Prostate gland (tissue), 2 donors: ENCODE measurements at regions not wholly inside any gene's neighbourhood (a gene's known extent, or its start where the extent isn't known, plus 50 kb on each side); places are given as distances from the start of the nearest gene placed in this dataset.
"Not testable (repeated sequence)": the region's sequence is repeated elsewhere in the genome, so short reads cannot be mapped to it uniquely, and the experiment has no call there.

Experiments
- DNase-seq: peaks from one replicate; pipeline ENCODE4 v3.0.0-alpha.2; 2019; ENCODE audit warnings: low spot score
- H3K27ac ChIP-seq, 2 donors: fragments of 200-600 bp; sonication (generic); 2 replicates each; pipeline ENCODE4 v1.5.1; 2017 to 2019
- H3K27me3 ChIP-seq: fragments of 200-600 bp; sonication (generic); replicated peaks from 2 replicates; pipeline ENCODE4 v1.5.1; 2019; ENCODE audit not compliant: insufficient read depth
- H3K36me3 ChIP-seq, 2 donors: fragments of 200-600 bp; sonication (generic); 1 replicate in 1 of 2; 2 replicates in 1 of 2; pipeline versions ENCODE4 v1.5.1 to v1.8.1; 2017 to 2019
- H3K4me1 ChIP-seq: fragments of 200-600 bp; sonication (generic); replicated peaks from 2 replicates; pipeline ENCODE4 v1.5.1; 2019
- H3K4me3 ChIP-seq, 2 donors: fragments of 200-600 bp; sonication (generic); 2 replicates each; pipeline ENCODE4 v1.5.1; 2017 to 2019
- H3K9me3 ChIP-seq: fragments of 200-600 bp; sonication (generic); 2 replicates; pipeline ENCODE4 v1.5.1; 2017
- POLR2A ChIP-seq: fragments of 450-650 bp; IDR thresholded peaks from one replicate; pipeline ENCODE4 v1.6.1; 2016; ENCODE audit warnings: antibody characterized with exemption, mild to moderate bottlenecking
- POLR2AphosphoS5 ChIP-seq: sonication (generic); formaldehyde crosslinking; IDR thresholded peaks from one replicate; pipeline ENCODE4 v1.6.1; 2017; ENCODE audit warnings: antibody characterized with exemption
- WGBS: methylation state at CpG from one replicate; pipeline ENCODE4 v1.1.5; 2018; 5-methylcytosine and 5-hydroxymethylcytosine counted together
- intact Hi-C: fragments of 100-400 bp; cut with DNase I; formaldehyde crosslinking; loops from one replicate; pipeline ENCODE4 v1.14.2; 2022
- TF ChIP-seq, protein P1 (sequence below), 4 experiments: fragments of 200-600 bp in 2 of 4; fragments of 450-650 bp in 2 of 4; sonication (generic) in 2 of 4; IDR thresholded peaks; 1 replicate in 3 of 4; 2 replicates in 1 of 4; pipeline ENCODE4 v1.5.1; 2016 to 2019; ENCODE audit warnings: antibody characterized with exemption in 4 of 4, mild to moderate bottlenecking in 2 of 4, moderate library complexity in 2 of 4

DNA sequence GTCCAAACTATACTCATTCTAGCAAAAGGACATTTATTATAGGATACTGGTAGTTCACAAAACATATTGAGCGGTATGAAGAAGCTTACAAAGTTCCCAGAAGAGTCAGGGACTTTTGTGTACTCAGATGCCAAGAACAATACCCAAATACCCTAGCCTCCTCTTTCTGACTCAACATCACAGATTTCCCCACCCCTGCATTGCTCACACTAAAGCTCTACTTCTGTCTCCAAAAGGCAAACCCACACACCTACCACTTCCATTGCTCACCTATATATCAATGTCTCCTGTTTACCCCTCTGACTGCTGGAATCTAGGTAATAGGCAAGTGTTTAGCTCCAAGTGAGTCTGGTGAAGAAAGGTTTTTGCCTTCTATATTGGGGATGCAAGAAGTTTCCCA, 100.7 kb upstream of the HCCS start:
- TF ChIP-seq, protein P1, sequence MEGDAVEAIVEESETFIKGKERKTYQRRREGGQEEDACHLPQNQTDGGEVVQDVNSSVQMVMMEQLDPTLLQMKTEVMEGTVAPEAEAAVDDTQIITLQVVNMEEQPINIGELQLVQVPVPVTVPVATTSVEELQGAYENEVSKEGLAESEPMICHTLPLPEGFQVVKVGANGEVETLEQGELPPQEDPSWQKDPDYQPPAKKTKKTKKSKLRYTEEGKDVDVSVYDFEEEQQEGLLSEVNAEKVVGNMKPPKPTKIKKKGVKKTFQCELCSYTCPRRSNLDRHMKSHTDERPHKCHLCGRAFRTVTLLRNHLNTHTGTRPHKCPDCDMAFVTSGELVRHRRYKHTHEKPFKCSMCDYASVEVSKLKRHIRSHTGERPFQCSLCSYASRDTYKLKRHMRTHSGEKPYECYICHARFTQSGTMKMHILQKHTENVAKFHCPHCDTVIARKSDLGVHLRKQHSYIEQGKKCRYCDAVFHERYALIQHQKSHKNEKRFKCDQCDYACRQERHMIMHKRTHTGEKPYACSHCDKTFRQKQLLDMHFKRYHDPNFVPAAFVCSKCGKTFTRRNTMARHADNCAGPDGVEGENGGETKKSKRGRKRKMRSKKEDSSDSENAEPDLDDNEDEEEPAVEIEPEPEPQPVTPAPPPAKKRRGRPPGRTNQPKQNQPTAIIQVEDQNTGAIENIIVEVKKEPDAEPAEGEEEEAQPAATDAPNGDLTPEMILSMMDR (IDR thresholded peaks at IDR 0.05): no peak
- TF ChIP-seq POLR2AphosphoS5: no peak
- no peak for TF ChIP-seq POLR2A
- 92% methylated on average over 1 of the region's 1 CpG for WGBS
- no peaks in the 10 kb centered on the region for H3K27me3 ChIP-seq
- H3K9me3 ChIP-seq: no peaks in the 10 kb centered on the region
- intact Hi-C loops: no loop called here
- H3K4me1 ChIP-seq: no peaks in the 10 kb centered on the region
- H3K4me3 ChIP-seq: no peak overlapping the region
- no peak overlapping the region for H3K27ac ChIP-seq
- no peak for DNase-seq
- H3K36me3 ChIP-seq: no peaks in the 10 kb centered on the region

DNA sequence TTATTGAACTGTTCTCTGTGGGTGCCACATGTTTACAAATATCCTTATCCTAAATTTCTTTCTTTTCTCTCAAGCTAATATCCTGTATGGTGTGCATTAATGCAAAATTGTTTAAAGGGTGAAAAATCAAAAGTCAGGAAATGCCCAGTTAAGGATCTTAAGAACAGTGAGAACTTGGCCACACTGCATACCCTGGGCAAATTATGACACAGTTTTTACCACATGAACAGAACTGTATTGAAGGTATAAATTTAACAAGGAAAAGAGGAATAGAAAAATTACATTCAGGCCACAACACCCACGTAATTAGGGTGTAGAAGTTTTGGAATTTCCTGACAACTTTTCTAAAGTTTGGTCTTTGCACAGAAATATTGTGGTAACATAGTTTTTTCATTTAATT, 94.4 kb upstream of the HCCS start:
- WGBS: 75% methylated on average over 1 of the region's 1 CpG
- no peaks in the 10 kb centered on the region for H3K9me3 ChIP-seq
- DNase-seq: no peak
- TF ChIP-seq POLR2AphosphoS5 (no peak), POLR2A (no peak)
- TF ChIP-seq, protein P1 (IDR thresholded peaks at IDR 0.05): no peak
- no peaks in the 10 kb centered on the region for H3K36me3 ChIP-seq
- H3K4me1 ChIP-seq: no peaks in the 10 kb centered on the region
- H3K4me3 ChIP-seq: no peak overlapping the region
- no peak overlapping the region for H3K27ac ChIP-seq
- no peaks in the 10 kb centered on the region for H3K27me3 ChIP-seq
- intact Hi-C loops: no loop called here

- DNase-seq, H3K27ac ChIP-seq, H3K9me3 ChIP-seq, H3K36me3 ChIP-seq, H3K27me3 ChIP-seq, H3K4me3 ChIP-seq, intact Hi-C loops, H3K4me1 ChIP-seq: not testable (repeated sequence)
Measured at GRCh38 chrX:11022588-11022987, 88.5 kb upstream of the HCCS start.

DNA sequence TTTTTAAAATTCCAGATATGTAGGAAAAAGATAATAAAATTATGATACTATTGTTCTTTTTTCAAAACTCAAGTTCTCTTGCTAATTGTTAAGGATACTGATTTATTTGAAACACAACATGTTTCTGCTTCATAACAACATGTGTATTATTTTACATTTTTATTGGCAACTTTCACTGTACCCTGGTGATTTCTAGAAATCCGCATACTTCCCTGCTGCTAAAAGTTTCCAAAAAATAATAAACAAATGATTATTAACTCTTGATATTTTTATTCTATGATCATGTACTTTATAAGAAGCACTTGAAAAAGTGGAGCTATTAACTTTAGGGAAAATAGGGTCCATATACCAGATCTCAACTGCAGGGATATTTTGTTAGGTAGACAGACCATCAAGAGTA, 71.2 kb upstream of the HCCS start:
- intact Hi-C loops: no loop called here
- no peaks in the 10 kb centered on the region for H3K9me3 ChIP-seq
- H3K4me3 ChIP-seq: no peak overlapping the region
- no peak for DNase-seq
- no peak overlapping the region for H3K27ac ChIP-seq
- H3K36me3 ChIP-seq: no peaks in the 10 kb centered on the region
- no peaks in the 10 kb centered on the region for H3K27me3 ChIP-seq
- TF ChIP-seq POLR2A (no peak), POLR2AphosphoS5 (no peak)
- TF ChIP-seq, protein P1 (IDR thresholded peaks at IDR 0.05): no peak
- no peaks in the 10 kb centered on the region for H3K4me1 ChIP-seq
- WGBS: 63% methylated on average over 1 of the region's 1 CpG

DNA sequence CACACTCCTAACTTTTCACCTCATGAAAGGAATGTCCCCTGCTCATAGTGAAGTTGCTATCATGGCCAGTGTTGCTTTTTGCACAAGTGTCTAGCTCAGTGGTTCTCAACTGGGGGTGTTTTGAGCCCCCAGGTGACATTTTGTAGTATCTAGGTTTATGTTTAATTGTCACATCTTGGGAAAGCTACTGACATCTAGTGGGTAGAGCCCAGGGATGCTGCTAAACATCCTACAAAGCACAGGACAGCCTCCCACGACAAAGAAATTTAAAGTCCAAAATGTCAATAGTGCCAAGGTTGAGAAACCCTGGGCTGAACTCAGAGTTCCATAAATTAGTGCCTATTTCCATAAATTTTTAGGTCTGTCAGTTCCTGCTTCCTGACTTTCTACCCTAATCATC, 70.7 kb upstream of the HCCS start:
- WGBS: 43% methylated on average over 1 of the region's 1 CpG

More for the DNA sequence above, 70.7 kb upstream of the HCCS start:
- no peaks in the 10 kb centered on the region for H3K27me3 ChIP-seq
- H3K27ac ChIP-seq: no peak overlapping the region
- intact Hi-C loops: no loop called here
- H3K36me3 ChIP-seq: no peaks in the 10 kb centered on the region
- no peaks in the 10 kb centered on the region for H3K9me3 ChIP-seq
- no peak overlapping the region for H3K4me3 ChIP-seq
- H3K4me1 ChIP-seq: no peaks in the 10 kb centered on the region
- no peak for DNase-seq
- TF ChIP-seq POLR2A: no peak
- TF ChIP-seq, protein P1 (IDR thresholded peaks at IDR 0.05): no peak
- no peak for TF ChIP-seq POLR2AphosphoS5
